ENCODE measurements at regions not wholly inside any gene's neighbourhood (a gene's known extent, or its start where the extent isn't known, plus 50 kb on each side); places are given as distances from the start of the nearest gene placed in this dataset.

DNA sequence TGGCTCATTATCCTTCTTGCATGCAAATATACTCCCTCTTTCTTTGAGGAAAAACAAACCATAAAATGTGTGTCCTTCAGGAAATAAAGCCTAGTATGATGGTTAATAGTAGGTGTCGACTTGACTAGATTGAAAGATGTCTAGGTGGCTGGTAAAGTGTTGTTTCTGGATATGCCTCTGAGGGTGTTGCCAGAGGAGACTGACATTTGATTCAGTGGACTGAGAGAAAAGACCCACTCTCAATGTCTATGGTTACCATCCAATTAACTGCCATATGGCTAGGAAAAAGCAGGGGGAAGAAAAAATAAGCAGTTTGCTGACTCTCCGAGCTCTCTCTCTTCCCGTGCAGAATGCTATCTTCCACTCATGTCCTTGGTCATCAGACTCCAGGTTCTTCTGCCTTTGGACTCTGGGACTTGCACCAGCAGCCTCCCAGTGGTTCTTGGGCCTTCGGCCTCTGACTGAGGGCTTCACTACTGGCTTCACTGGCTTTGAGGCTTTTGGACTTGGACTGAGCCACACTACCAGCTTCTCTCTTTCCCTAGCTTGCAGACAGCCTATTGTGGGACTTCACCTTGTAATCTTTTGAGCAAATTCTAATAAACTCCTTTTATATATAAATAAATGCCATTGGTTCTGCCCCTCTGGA, 532.1 kb upstream of the HTR2C start:
- TF ChIP-seq, protein P1, sequence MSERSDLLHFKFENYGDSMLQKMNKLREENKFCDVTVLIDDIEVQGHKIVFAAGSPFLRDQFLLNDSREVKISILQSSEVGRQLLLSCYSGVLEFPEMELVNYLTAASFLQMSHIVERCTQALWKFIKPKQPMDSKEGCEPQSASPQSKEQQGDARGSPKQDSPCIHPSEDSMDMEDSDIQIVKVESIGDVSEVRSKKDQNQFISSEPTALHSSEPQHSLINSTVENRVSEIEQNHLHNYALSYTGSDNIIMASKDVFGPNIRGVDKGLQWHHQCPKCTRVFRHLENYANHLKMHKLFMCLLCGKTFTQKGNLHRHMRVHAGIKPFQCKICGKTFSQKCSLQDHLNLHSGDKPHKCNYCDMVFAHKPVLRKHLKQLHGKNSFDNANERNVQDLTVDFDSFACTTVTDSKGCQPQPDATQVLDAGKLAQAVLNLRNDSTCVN (tag by site-specific recombination; optimal IDR thresholded peaks at IDR 0.05), result no peak
- TF ChIP-seq, protein P2, sequence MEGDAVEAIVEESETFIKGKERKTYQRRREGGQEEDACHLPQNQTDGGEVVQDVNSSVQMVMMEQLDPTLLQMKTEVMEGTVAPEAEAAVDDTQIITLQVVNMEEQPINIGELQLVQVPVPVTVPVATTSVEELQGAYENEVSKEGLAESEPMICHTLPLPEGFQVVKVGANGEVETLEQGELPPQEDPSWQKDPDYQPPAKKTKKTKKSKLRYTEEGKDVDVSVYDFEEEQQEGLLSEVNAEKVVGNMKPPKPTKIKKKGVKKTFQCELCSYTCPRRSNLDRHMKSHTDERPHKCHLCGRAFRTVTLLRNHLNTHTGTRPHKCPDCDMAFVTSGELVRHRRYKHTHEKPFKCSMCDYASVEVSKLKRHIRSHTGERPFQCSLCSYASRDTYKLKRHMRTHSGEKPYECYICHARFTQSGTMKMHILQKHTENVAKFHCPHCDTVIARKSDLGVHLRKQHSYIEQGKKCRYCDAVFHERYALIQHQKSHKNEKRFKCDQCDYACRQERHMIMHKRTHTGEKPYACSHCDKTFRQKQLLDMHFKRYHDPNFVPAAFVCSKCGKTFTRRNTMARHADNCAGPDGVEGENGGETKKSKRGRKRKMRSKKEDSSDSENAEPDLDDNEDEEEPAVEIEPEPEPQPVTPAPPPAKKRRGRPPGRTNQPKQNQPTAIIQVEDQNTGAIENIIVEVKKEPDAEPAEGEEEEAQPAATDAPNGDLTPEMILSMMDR (tag by site-specific recombination; IDR thresholded peaks at IDR 0.05), result no peak
- TF ChIP-seq, protein P3, sequence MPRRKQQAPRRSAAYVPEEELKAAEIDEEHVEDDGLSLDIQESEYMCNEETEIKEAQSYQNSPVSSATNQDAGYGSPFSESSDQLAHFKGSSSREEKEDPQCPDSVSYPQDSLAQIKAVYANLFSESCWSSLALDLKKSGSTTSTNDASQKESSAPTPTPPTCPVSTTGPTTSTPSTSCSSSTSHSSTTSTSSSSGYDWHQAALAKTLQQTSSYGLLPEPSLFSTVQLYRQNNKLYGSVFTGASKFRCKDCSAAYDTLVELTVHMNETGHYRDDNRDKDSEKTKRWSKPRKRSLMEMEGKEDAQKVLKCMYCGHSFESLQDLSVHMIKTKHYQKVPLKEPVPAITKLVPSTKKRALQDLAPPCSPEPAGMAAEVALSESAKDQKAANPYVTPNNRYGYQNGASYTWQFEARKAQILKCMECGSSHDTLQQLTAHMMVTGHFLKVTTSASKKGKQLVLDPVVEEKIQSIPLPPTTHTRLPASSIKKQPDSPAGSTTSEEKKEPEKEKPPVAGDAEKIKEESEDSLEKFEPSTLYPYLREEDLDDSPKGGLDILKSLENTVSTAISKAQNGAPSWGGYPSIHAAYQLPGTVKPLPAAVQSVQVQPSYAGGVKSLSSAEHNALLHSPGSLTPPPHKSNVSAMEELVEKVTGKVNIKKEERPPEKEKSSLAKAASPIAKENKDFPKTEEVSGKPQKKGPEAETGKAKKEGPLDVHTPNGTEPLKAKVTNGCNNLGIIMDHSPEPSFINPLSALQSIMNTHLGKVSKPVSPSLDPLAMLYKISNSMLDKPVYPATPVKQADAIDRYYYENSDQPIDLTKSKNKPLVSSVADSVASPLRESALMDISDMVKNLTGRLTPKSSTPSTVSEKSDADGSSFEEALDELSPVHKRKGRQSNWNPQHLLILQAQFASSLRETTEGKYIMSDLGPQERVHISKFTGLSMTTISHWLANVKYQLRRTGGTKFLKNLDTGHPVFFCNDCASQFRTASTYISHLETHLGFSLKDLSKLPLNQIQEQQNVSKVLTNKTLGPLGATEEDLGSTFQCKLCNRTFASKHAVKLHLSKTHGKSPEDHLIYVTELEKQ (tag by site-specific recombination; IDR thresholded peaks at IDR 0.05; ENCODE audit: borderline replicate concordance), result no peak
- TF ChIP-seq ZNF423 (tag by site-specific recombination; IDR thresholded peaks at IDR 0.05) (no peak), ZNF121 (tag by site-specific recombination; IDR thresholded peaks at IDR 0.05) (no peak), ZNF350 (tag by site-specific recombination; IDR thresholded peaks at IDR 0.05) (no peak), ZNF274 (IDR thresholded peaks at IDR 0.05; ENCODE audit: low read length) (no peak), ZNF274 (tag by site-specific recombination; IDR thresholded peaks at IDR 0.05; ENCODE audit: borderline replicate concordance) (no peak), ZNF140 (tag by site-specific recombination; IDR thresholded peaks at IDR 0.05) (no peak)
- TF ChIP-seq, protein P4, sequence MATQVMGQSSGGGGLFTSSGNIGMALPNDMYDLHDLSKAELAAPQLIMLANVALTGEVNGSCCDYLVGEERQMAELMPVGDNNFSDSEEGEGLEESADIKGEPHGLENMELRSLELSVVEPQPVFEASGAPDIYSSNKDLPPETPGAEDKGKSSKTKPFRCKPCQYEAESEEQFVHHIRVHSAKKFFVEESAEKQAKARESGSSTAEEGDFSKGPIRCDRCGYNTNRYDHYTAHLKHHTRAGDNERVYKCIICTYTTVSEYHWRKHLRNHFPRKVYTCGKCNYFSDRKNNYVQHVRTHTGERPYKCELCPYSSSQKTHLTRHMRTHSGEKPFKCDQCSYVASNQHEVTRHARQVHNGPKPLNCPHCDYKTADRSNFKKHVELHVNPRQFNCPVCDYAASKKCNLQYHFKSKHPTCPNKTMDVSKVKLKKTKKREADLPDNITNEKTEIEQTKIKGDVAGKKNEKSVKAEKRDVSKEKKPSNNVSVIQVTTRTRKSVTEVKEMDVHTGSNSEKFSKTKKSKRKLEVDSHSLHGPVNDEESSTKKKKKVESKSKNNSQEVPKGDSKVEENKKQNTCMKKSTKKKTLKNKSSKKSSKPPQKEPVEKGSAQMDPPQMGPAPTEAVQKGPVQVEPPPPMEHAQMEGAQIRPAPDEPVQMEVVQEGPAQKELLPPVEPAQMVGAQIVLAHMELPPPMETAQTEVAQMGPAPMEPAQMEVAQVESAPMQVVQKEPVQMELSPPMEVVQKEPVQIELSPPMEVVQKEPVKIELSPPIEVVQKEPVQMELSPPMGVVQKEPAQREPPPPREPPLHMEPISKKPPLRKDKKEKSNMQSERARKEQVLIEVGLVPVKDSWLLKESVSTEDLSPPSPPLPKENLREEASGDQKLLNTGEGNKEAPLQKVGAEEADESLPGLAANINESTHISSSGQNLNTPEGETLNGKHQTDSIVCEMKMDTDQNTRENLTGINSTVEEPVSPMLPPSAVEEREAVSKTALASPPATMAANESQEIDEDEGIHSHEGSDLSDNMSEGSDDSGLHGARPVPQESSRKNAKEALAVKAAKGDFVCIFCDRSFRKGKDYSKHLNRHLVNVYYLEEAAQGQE (tag by site-specific recombination; IDR thresholded peaks at IDR 0.05), result no peak

All from HEK293 (cell line).